ENCODE measurements at regions not wholly inside any gene's neighbourhood (a gene's known extent, or its start where the extent isn't known, plus 50 kb on each side); places are given as distances from the start of the nearest gene placed in this dataset.

GRCh38 chr12:77537663-77538062 lies 293.0 kb upstream of the NAV3 start:
- H3K4me3 Mint-ChIP-seq: no peak overlapping the region
- no peak overlapping the region for H3K27ac Mint-ChIP-seq
- peaks cover 3% of the 10 kb centered on the region for H3K9me3 Mint-ChIP-seq
- H3K36me3 Mint-ChIP-seq: no peaks in the 10 kb centered on the region
- H3K27me3 Mint-ChIP-seq: no peaks in the 10 kb centered on the region
- no peaks in the 10 kb centered on the region for H3K4me1 Mint-ChIP-seq
- no peak for ATAC-seq

- peaks cover 3% of the 10 kb centered on the region for H3K9me3 Mint-ChIP-seq
- no peak for ATAC-seq
- no peak overlapping the region for H3K4me3 Mint-ChIP-seq
- no peaks in the 10 kb centered on the region for H3K36me3 Mint-ChIP-seq
- H3K27me3 Mint-ChIP-seq: no peaks in the 10 kb centered on the region
- no peak overlapping the region for H3K27ac Mint-ChIP-seq
- H3K4me1 Mint-ChIP-seq: no peaks in the 10 kb centered on the region
Observed at GRCh38 chr12:77535734-77536133, 295.0 kb upstream of the NAV3 start.

DNA sequence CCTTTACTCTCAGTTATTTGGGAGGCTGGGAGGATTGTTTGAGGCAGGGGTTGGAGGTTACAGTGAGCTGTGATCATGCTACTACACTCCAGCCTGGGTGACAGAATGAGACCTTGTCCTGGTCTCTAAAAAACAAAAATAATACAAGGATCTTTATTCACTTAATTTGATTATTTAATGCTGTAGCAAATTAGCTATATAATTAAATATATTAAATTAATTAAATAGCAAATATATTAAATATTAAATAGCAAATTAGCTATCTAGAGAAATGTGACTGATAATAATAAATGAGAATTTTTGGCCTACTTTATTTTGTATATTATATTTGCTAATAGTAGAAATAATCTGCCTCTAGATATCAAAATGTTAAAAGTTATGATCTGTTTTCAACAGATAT lies 298.8 kb upstream of the NAV3 start:
- ATAC-seq: no peak
- Mint-ChIP-seq H3K9me3 (no peaks in the 10 kb centered on the region), H3K36me3 (no peaks in the 10 kb centered on the region), H3K27me3 (no peaks in the 10 kb centered on the region), H3K4me1 (no peaks in the 10 kb centered on the region), H3K27ac (no peak overlapping the region), H3K4me3 (no peak overlapping the region)

DNA sequence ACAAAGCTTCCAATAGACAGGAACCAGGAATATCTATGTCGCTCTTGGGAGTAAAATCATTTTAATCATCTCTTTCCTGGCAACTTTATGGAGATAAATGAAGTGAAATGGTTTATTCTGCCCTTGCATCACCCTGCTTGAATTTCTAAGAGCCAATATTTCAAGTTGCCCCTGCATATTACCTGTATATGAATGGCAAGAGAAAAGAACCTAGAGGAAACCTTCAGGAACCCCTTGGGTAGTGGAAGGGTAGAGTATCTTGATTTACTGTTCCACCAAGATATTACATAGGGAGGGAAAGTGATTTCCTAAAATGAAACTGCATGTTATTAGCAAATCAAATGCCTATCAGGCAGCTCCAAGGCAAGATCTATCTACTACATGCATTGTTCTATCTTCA lies 308.4 kb upstream of the NAV3 start:
- H3K9me3 Mint-ChIP-seq: peaks cover 9% of the 10 kb centered on the region
- H3K36me3 Mint-ChIP-seq: no peaks in the 10 kb centered on the region
- no peaks in the 10 kb centered on the region for H3K4me1 Mint-ChIP-seq
- no peaks in the 10 kb centered on the region for H3K27me3 Mint-ChIP-seq
- ATAC-seq: no peak
- no peak overlapping the region for H3K4me3 Mint-ChIP-seq
- no peak overlapping the region for H3K27ac Mint-ChIP-seq

- H3K4me1 Mint-ChIP-seq: no peaks in the 10 kb centered on the region
- no peaks in the 10 kb centered on the region for H3K27me3 Mint-ChIP-seq
- no peak overlapping the region for H3K4me3 Mint-ChIP-seq
- H3K9me3 Mint-ChIP-seq: peaks cover 7% of the 10 kb centered on the region
- ATAC-seq: no peak
- H3K36me3 Mint-ChIP-seq: no peaks in the 10 kb centered on the region
- no peak overlapping the region for H3K27ac Mint-ChIP-seq
Observed at GRCh38 chr12:77521508-77522115, 309.1 kb upstream of the NAV3 start.

GRCh38 chr12:77514511-77514910 lies 316.2 kb upstream of the NAV3 start:
- no peaks in the 10 kb centered on the region for H3K27me3 Mint-ChIP-seq
- H3K36me3 Mint-ChIP-seq: no peaks in the 10 kb centered on the region
- no peaks in the 10 kb centered on the region for H3K4me1 Mint-ChIP-seq
- no peak overlapping the region for H3K27ac Mint-ChIP-seq
- no peaks in the 10 kb centered on the region for H3K9me3 Mint-ChIP-seq
- ATAC-seq: no peak
- H3K4me3 Mint-ChIP-seq: no peak overlapping the region

DNA sequence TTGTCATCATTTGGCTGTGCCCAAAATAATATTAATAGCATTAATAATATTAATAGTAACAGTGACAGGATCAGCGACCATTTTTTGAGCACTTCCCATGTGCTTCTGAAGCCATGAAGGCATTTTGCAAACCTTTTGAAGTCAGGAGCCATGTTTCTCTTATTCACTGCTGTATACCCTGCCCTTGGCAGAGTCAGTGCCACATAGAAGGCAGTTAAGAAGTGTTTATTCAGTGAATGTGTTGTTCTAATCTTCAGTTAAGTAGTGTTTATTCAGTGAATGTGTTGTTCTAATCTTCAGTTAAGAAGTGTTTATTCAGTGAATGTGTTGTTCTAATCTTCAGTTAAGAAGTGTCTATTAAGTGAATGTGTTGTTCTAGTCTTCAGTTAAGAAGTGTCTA lies 319.7 kb upstream of the NAV3 start:
- H3K27ac Mint-ChIP-seq: no peak overlapping the region
- no peaks in the 10 kb centered on the region for H3K36me3 Mint-ChIP-seq
- no peak for ATAC-seq
- H3K4me3 Mint-ChIP-seq: no peak overlapping the region
- H3K9me3 Mint-ChIP-seq: no peaks in the 10 kb centered on the region
- no peaks in the 10 kb centered on the region for H3K27me3 Mint-ChIP-seq
- H3K4me1 Mint-ChIP-seq: no peaks in the 10 kb centered on the region

DNA sequence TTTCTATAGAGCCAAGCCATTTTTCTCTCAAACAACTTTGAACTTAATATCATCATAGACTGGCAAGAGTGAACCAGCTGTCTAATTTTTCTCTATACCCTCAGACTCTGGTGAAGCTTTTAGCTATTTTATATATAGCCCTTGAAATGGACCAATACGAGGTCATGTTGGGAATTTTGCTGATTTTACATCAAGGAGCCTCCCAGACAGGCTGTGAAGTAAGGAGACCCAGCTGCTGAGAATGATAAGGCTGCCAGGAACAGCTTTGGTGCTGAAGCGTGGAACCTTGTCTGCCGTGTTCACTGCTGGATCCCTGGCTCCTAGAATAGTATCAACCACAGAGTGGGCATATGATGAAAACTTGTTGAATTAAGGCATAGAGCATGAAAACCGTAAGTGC lies 326.2 kb upstream of the NAV3 start:
- Mint-ChIP-seq H3K9me3 (no peaks in the 10 kb centered on the region), H3K4me1 (no peaks in the 10 kb centered on the region), H3K27ac (no peak overlapping the region), H3K4me3 (no peak overlapping the region), H3K27me3 (no peaks in the 10 kb centered on the region), H3K36me3 (no peaks in the 10 kb centered on the region)
- ATAC-seq: no peak

GRCh38 chr12:77500089-77500488 lies 330.6 kb upstream of the NAV3 start:
- H3K27ac Mint-ChIP-seq: no peak overlapping the region
- H3K27me3 Mint-ChIP-seq: no peaks in the 10 kb centered on the region
- H3K36me3 Mint-ChIP-seq: no peaks in the 10 kb centered on the region
- H3K9me3 Mint-ChIP-seq: no peaks in the 10 kb centered on the region
- H3K4me1 Mint-ChIP-seq: no peaks in the 10 kb centered on the region
- ATAC-seq: no peak
- no peak overlapping the region for H3K4me3 Mint-ChIP-seq

- Mint-ChIP-seq H3K27ac (no peak overlapping the region), H3K4me1 (no peaks in the 10 kb centered on the region), H3K27me3 (no peaks in the 10 kb centered on the region), H3K4me3 (no peak overlapping the region), H3K9me3 (no peaks in the 10 kb centered on the region), H3K36me3 (no peaks in the 10 kb centered on the region)
- ATAC-seq: no peak
Observed at GRCh38 chr12:77497647-77498046, 333.0 kb upstream of the NAV3 start.

DNA sequence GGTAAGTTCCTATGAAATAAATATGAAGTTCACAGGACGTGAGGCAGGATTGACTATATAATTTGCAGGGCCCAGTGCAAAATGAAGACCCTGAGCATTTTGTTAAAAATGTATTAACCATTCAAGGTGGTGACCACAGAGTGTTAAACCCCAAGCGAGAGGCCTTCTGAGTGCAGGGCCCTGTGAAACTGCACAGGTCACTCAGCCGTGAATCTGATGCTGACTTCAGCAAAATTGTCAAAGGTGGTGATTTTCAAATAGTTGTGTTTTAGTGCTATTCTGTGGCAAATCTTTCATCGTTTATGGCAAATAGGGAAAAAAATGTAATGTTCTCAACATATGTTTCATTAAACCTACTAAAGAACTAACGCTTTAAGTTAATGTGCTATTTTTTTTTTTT lies 334.0 kb upstream of the NAV3 start:
- Mint-ChIP-seq H3K4me1 (no peaks in the 10 kb centered on the region), H3K27me3 (no peaks in the 10 kb centered on the region), H3K27ac (no peak overlapping the region), H3K9me3 (no peaks in the 10 kb centered on the region), H3K4me3 (no peak overlapping the region), H3K36me3 (no peaks in the 10 kb centered on the region)
- no peak for ATAC-seq

GRCh38 chr12:77494296-77494695 lies 336.4 kb upstream of the NAV3 start:
- H3K27ac Mint-ChIP-seq: no peak overlapping the region
- no peaks in the 10 kb centered on the region for H3K9me3 Mint-ChIP-seq
- no peaks in the 10 kb centered on the region for H3K4me1 Mint-ChIP-seq
- no peak for ATAC-seq
- H3K4me3 Mint-ChIP-seq: no peak overlapping the region
- no peaks in the 10 kb centered on the region for H3K27me3 Mint-ChIP-seq
- no peaks in the 10 kb centered on the region for H3K36me3 Mint-ChIP-seq

DNA sequence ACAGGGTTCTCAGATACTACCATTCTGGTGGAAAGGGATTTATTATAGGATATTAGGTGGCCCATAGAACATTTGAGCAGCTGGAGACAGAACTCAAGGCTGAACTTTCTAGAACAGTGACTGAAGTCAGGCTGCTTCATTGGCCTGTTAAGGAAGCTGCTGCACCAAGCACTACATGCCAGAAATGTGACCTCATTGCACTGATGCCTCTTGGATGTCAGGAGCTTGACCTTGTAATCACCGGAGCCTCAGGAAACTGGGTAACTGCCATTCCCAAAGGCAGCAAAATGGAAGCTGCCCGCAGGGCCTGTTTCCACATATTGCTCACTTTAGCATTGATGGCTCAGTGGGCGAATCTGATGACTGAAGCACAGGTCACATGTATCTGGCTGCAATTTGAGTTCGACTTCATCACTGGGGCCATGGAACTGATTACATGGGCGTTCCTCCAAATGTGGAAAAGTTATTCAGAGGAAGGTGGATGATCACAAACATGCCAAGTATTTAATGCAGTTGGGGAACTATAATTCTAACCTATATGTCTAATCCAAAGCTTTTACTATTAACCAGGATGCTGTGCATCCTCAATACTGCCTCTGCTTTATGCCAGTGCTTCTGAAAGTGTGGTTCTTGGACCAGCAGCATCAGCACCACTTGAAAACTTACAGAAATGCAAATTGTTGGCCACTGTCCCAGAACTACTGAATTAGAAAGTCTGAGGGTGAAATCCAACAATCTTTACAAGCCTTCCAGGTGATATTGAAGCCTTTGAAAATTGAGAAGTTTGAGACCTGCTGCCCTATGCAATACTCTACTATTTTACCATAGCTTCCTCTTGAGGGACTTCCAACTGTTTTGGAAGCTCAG lies 337.2 kb upstream of the NAV3 start:
- H3K36me3 Mint-ChIP-seq: no peaks in the 10 kb centered on the region
- no peak overlapping the region for H3K4me3 Mint-ChIP-seq
- H3K4me1 Mint-ChIP-seq: no peaks in the 10 kb centered on the region
- no peak overlapping the region for H3K27ac Mint-ChIP-seq
- ATAC-seq: no peak
- no peaks in the 10 kb centered on the region for H3K9me3 Mint-ChIP-seq
- H3K27me3 Mint-ChIP-seq: no peaks in the 10 kb centered on the region

DNA sequence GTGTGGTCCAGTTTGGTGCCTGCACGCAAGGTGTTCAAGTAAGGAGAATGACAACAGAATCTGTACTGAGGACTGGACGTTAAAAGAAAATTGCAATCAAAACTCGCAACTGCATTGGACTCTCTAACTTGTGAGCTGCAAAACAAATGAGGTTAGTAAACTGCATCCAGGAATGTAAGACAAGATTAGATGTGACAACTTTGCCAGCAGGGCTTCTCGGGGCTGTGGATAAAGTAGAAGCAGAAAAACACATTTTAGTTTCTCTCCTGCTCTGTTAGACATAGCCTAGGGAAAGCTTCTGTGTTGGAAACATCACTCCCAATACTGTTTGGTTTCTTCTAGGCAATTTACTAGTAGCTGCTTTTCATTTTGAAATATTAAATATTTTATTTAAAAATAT lies 338.2 kb upstream of the NAV3 start:
- Mint-ChIP-seq H3K9me3 (no peaks in the 10 kb centered on the region), H3K27me3 (no peaks in the 10 kb centered on the region), H3K4me1 (no peaks in the 10 kb centered on the region), H3K27ac (no peak overlapping the region), H3K4me3 (no peak overlapping the region), H3K36me3 (no peaks in the 10 kb centered on the region)
- no peak for ATAC-seq

GRCh38 chr12:77489331-77489970 lies 341.2 kb upstream of the NAV3 start:
- no peak for ATAC-seq
- Mint-ChIP-seq H3K4me3 (no peak overlapping the region), H3K27ac (no peak overlapping the region), H3K9me3 (no peaks in the 10 kb centered on the region), H3K4me1 (no peaks in the 10 kb centered on the region), H3K36me3 (no peaks in the 10 kb centered on the region), H3K27me3 (no peaks in the 10 kb centered on the region)

- H3K4me1 Mint-ChIP-seq: no peaks in the 10 kb centered on the region
- H3K36me3 Mint-ChIP-seq: no peaks in the 10 kb centered on the region
- no peaks in the 10 kb centered on the region for H3K9me3 Mint-ChIP-seq
- no peak for ATAC-seq
- no peaks in the 10 kb centered on the region for H3K27me3 Mint-ChIP-seq
- no peak overlapping the region for H3K27ac Mint-ChIP-seq
- H3K4me3 Mint-ChIP-seq: no peak overlapping the region
Observed at GRCh38 chr12:77488041-77488620, 342.6 kb upstream of the NAV3 start.

All from stimulated activated memory B cell treated with anti-CD40 and anti-IgM and Interleukin-4, amounts not matched to agents 10 μg/mL and 1 μg/mL and 100 μg/mL, for 72 hours (primary cell).